ENCODE measurements at regions not wholly inside any gene's neighbourhood (a gene's known extent, or its start where the extent isn't known, plus 50 kb on each side); places are given as distances from the start of the nearest gene placed in this dataset.

- TF ChIP-seq POLR2AphosphoS5 (IDR thresholded peaks at IDR 0.05; ENCODE audit: insufficient read depth, low read depth, low read length) (no peak), JUN (IDR thresholded peaks at IDR 0.05; ENCODE audit: borderline replicate concordance, insufficient read depth, insufficient read length, low read depth) (no peak), CTCF (IDR thresholded peaks at IDR 0.05; ENCODE audit: extremely low read depth in 1 of 2, insufficient read depth in 1 of 2, low read depth in 1 of 2, low read length in 2 of 2) (no peak), EZH2 (IDR thresholded peaks at IDR 0.05; ENCODE audit: borderline replicate concordance, low read depth, low read length, severe bottlenecking) (no peak), FOS (IDR thresholded peaks at IDR 0.05; ENCODE audit: borderline replicate concordance, insufficient read depth, low read length) (no peak), MYC (IDR thresholded peaks at IDR 0.05; ENCODE audit: low read depth, low read length) (no peak), GATA2 (IDR thresholded peaks at IDR 0.05; ENCODE audit: insufficient read depth, insufficient read length, low read depth, low read length) (no peak), POLR2A (IDR thresholded peaks at IDR 0.05; ENCODE audit: low read depth, low read length) (no peak), MAX (IDR thresholded peaks at IDR 0.05; ENCODE audit: insufficient read depth, insufficient read length) (no peak)
Measured at GRCh38 chr13:107590556-107590955, 624.8 kb downstream of the LIG4 start.

More at GRCh38 chr13:107590556-107590955, 624.8 kb downstream of the LIG4 start:
- intact Hi-C loops (cut with micrococcal nuclease) (no loop called here), dilution Hi-C loops (cut with MboI; ENCODE audit: extremely low pct_ligation_motif_present, low sequenced_read_pairs) (no loop called here)
- H3K9me3 ChIP-seq (replicated peaks; ENCODE audit: control insufficient read depth, insufficient read depth, low read length), result no peaks in the 10 kb centered on the region
- H3K4me2 ChIP-seq (ENCODE audit: insufficient read depth, low read length), result no peak overlapping the region
- H3K27me3 ChIP-seq (ENCODE audit: control insufficient read depth in 2 of 2, insufficient read depth in 2 of 2, low read length in 2 of 2), result no peaks in the 10 kb centered on the region
- H3K27ac ChIP-seq (ENCODE audit: insufficient read depth, low read depth, low read length), result no peak overlapping the region
- no peak overlapping the region for H2AFZ ChIP-seq (ENCODE audit: low read depth, low read length)
- no peaks in the 10 kb centered on the region for H3K9me1 ChIP-seq (replicated peaks; ENCODE audit: control insufficient read depth, extremely low read depth, insufficient read depth, low read length)
- no peak for FAIRE-seq
- H3K4me3 ChIP-seq (replicated peaks in 1 of 3; ENCODE audit: insufficient read depth in 1 of 3, low read depth in 1 of 3, low read length in 3 of 3), result no peak overlapping the region
- CTCF ChIA-PET, result no interaction called here
- DNase-seq (ENCODE audit: low read depth, low spot score), result no peak
- BruUV-seq (replicated peaks), result no TSS peak
- H3K79me2 ChIP-seq (ENCODE audit: control insufficient read depth, insufficient read depth, low read length), result no peaks in the 10 kb centered on the region
- H4K20me1 ChIP-seq (replicated peaks; ENCODE audit: control insufficient read depth, extremely low read depth, insufficient read depth, low read length), result no peaks in the 10 kb centered on the region
- no peak overlapping the region for H3K9ac ChIP-seq (replicated peaks; ENCODE audit: extremely low read depth, insufficient read depth, low read length)
- POLR2A ChIA-PET, result no interaction called here
- H3K4me1 ChIP-seq (ENCODE audit: control insufficient read depth, extremely low read depth, insufficient read depth, low read length), result peaks cover 3% of the 10 kb centered on the region
- H3K36me3 ChIP-seq (ENCODE audit: control insufficient read depth in 2 of 2, extremely low read depth in 1 of 2, insufficient read depth in 2 of 2, low read length in 2 of 2), result no peaks in the 10 kb centered on the region
